Heart left ventricle (tissue), 16 donors: ENCODE measurements at regions not wholly inside any gene's neighbourhood (a gene's known extent, or its start where the extent isn't known, plus 50 kb on each side); places are given as distances from the start of the nearest gene placed in this dataset.

Experiments used
- ATAC-seq, 4 donors: fragments of 200-7000 bp; cut with Tn5 transposase; one replicate each; pipeline ENCODE4 v1.9.1; 2020 to 2022; ENCODE audit warnings: moderate library complexity in 4 of 4, mild to moderate bottlenecking in 3 of 4, moderate number of reproducible peaks in 1 of 4
- DNase-seq, 5 donors: peaks; one replicate each; pipeline ENCODE4 v3.0.0-alpha.2; 2020
- H3K27ac ChIP-seq, 12 donors: fragments of 200-600 bp; sonication (generic) in 4 of 12; one replicate each; pipeline versions ENCODE4 v1.5.0 to v1.8.0; 2016 to 2022; ENCODE audit warnings: mild to moderate bottlenecking in 2 of 12
- H3K27me3 ChIP-seq, 9 donors: fragments of 200-600 bp; sonication (generic) in 2 of 9; one replicate each; pipeline versions ENCODE4 v1.5.1 to v1.8.0; 2016 to 2022; ENCODE audit warnings: mild to moderate bottlenecking in 3 of 9
- H3K36me3 ChIP-seq, 9 donors: fragments of 200-600 bp; sonication (generic) in 2 of 9; one replicate each; pipeline versions ENCODE4 v1.5.0 to v1.8.0; 2018 to 2022; ENCODE audit warnings: mild to moderate bottlenecking in 2 of 9
- H3K4me1 ChIP-seq, 12 donors: fragments of 200-600 bp; sonication (generic) in 4 of 12; one replicate each; pipeline versions ENCODE4 v1.5.0 to v1.8.0; 2016 to 2022; ENCODE audit warnings: mild to moderate bottlenecking in 3 of 12
- H3K4me3 ChIP-seq, 12 donors: fragments of 200-600 bp; sonication (generic) in 4 of 12; one replicate each; pipeline versions ENCODE4 v1.5.0 to v1.8.0; 2017 to 2022; ENCODE audit warnings: mild to moderate bottlenecking in 9 of 12, moderate library complexity in 4 of 12
- H3K9me3 ChIP-seq, 12 donors: fragments of 200-600 bp; sonication (generic) in 4 of 12; one replicate each; pipeline versions ENCODE4 v1.5.0 to v1.8.0; 2016 to 2022; ENCODE audit warnings: mild to moderate bottlenecking in 1 of 12
- POLR2A ChIP-seq, 2 donors: fragments of 450-650 bp; IDR thresholded peaks; one replicate each; pipeline ENCODE4 v1.6.1; 2017; ENCODE audit warnings: antibody characterized with exemption in 2 of 2, mild to moderate bottlenecking in 2 of 2, moderate library complexity in 2 of 2
- WGBS, 4 donors: extraction: QIAGEN DNeasy Blood & Tissue Kit in 2 of 4; methylation state at CpG; one replicate each; pipeline versions ENCODE4 v1.1.5 to v1.1.7; 2013 to 2018; 5-methylcytosine and 5-hydroxymethylcytosine counted together
- intact Hi-C, 10 donors: fragments of 100-400 bp; cut with DNase I; formaldehyde crosslinking; loops; one replicate each; pipeline versions ENCODE4 v1.11.1 to v1.14.2; 2022
- TF ChIP-seq, protein P1 (sequence below), 12 donors: fragments of 200-600 bp; sonication (generic) in 4 of 12; IDR thresholded peaks; one replicate each; pipeline versions ENCODE4 v1.5.0 to v1.8.0; 2018 to 2022; ENCODE audit warnings: antibody characterized with exemption in 12 of 12, mild to moderate bottlenecking in 5 of 12
- donor health status: ischemic (EF 13 %, LVEDD 7.1; RV severe dilation, severe dysfunction).
- donor health status: healthy with polysubstance abuse.
- donor health status: DM: no; HTN: yes; CAD: no.
- donor health status: DM: no; HTN: no; CAD: no.
- donor health status: ischemic (EF 25% LVEDD 6.9; RV normal size, moderate dysfunction).
- donor health status: ischemic (EF 25% LVEDD 5.7; RV mildly dilated, moderate dysfunction).
- donor health status: healthy.
- donor health status: DM: yes; HTN: yes; CAD: no.
- donor health status: ischemic (EF 35%, LVEDD 5.7; RV mildly dilated, moderate dysfunction).
- donor health status: nonischemic (EF 11% LVEDD 7.7; RV severe dilation, severe dysfunction).
- donor health status: DM: yes; HTN: yes; CAD: no.
- donor health status: PGD.
- donor health status: ischemic (EF 29% LVEDD 5.4; RV normal size, mild dysfunction).
- donor health status: nonischemic (EF 23%, LVEDD 6.1; RV moderate dilation, normal function).

- H3K9me3 ChIP-seq = no peaks in the 10 kb centered on the region
- H3K4me3 ChIP-seq = no peak overlapping the region
- no peak for ATAC-seq
- WGBS, 4 donors = 81 to 90% (median 83%) methylated on average over 2 of the region's 2 CpGs
- intact Hi-C loops = loop anchor here in 1 of 10 donors (10.0 kb wide), 1 partner anchor 678 kb away; no protein-coding TSS in a partner anchor
- no peaks in the 10 kb centered on the region for H3K36me3 ChIP-seq
- peaks cover 0 to 3% (median 0%) of the 10 kb centered on the region in 9 donors for H3K27me3 ChIP-seq
- H3K27ac ChIP-seq = no peak overlapping the region
- DNase-seq = no peak
- no peaks in the 10 kb centered on the region for H3K4me1 ChIP-seq
- no peak for TF ChIP-seq POLR2A (IDR thresholded peaks at IDR 0.05)
- TF ChIP-seq, protein P1, sequence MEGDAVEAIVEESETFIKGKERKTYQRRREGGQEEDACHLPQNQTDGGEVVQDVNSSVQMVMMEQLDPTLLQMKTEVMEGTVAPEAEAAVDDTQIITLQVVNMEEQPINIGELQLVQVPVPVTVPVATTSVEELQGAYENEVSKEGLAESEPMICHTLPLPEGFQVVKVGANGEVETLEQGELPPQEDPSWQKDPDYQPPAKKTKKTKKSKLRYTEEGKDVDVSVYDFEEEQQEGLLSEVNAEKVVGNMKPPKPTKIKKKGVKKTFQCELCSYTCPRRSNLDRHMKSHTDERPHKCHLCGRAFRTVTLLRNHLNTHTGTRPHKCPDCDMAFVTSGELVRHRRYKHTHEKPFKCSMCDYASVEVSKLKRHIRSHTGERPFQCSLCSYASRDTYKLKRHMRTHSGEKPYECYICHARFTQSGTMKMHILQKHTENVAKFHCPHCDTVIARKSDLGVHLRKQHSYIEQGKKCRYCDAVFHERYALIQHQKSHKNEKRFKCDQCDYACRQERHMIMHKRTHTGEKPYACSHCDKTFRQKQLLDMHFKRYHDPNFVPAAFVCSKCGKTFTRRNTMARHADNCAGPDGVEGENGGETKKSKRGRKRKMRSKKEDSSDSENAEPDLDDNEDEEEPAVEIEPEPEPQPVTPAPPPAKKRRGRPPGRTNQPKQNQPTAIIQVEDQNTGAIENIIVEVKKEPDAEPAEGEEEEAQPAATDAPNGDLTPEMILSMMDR (IDR thresholded peaks at IDR 0.05) = no peak
Measured at GRCh38 chr10:23517155-23517554, 78.3 kb downstream of the OTUD1 start.

DNA sequence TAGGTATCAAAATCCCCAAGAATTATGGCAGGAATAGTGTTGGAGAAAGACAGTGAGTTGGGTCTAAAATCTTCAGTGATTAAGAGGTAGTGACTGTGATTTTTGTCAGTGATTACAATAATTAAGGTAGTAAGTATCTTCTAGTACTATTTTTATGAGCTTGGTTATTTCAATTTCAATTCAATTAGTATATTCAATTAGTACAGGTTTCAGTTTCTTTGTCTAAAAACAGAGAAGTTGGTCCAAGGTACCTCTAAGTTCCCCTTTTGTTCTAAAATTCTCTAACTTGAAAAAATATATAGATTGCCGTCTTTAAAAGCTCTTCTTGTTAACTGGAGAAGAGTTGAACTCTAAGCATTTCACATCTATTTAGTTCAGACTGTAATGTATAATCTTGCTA is 82.9 kb downstream of the OTUD1 start:
- TF ChIP-seq, protein P1 (IDR thresholded peaks at IDR 0.05) = no peak
- TF ChIP-seq POLR2A (IDR thresholded peaks at IDR 0.05) = no peak
- intact Hi-C loops = loop anchor here in 4 of 10 donors (10.0 kb wide), 3 partner anchors 183 to 367 kb away; no protein-coding TSS in a partner anchor
- ATAC-seq = no peak
- Histone ChIP-seq H3K27ac (no peak overlapping the region), H3K4me1 (no peaks in the 10 kb centered on the region), H3K27me3 (peaks cover 0 to 3% (median 0%) of the 10 kb centered on the region in 9 donors), H3K36me3 (no peaks in the 10 kb centered on the region), H3K4me3 (no peak overlapping the region), H3K9me3 (no peaks in the 10 kb centered on the region)
- DNase-seq = no peak
- WGBS, 4 donors = 87 to 91% (median 89%) methylated on average over 1 of the region's 1 CpG

DNA sequence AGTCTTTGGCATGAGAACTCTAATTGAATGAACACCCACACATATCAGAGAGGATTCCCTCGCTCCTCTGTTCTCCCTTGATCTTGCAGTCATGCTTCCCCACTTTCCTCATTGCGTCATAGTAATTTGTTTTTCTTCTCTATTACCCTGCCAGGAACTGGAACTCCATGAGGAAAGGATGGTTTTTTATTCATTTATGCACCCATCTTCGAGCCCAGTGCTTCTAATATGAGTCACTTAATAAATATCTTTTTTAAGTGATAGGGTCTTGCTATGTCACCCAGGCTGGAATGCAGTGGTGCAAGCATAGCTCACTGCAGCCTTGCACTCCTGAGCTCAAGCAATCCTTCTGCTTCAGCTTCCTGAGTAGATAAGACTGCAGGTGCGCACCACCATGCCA is 83.5 kb downstream of the OTUD1 start:
- Histone ChIP-seq H3K36me3 (no peaks in the 10 kb centered on the region), H3K4me3 (no peak overlapping the region), H3K4me1 (no peaks in the 10 kb centered on the region), H3K9me3 (no peaks in the 10 kb centered on the region), H3K27ac (no peak overlapping the region), H3K27me3 (peaks cover 0 to 3% (median 0%) of the 10 kb centered on the region in 9 donors)
- TF ChIP-seq POLR2A (IDR thresholded peaks at IDR 0.05) = no peak
- TF ChIP-seq, protein P1 (IDR thresholded peaks at IDR 0.05) = no peak
- DNase-seq (no peak), ATAC-seq (no peak)
- intact Hi-C loops = loop anchor here in 4 of 10 donors (10.0 kb wide), 3 partner anchors 182 to 368 kb away; no protein-coding TSS in a partner anchor
- WGBS, 4 donors = 71 to 78% (median 74%) methylated on average over 4 of the region's 4 CpGs

DNA sequence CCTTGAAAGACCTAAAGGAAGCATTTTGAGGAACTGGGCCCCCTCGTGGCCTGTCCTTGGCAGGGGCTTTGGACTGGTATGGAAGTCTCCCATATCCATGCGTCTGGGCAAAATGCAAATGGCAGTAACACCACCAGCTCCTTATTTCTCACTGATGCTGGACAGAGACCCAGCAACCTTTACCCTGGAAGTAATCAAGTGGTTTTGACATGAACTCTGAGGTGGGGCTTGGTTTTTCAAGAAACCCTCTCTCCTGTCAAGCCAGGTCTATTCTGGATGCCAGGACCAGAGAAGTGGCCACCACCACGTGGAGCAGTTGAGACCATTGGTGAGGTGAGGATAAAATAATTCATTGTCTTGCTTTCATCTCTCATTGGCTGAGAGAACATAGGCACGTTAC is 84.4 kb downstream of the OTUD1 start:
- Histone ChIP-seq H3K27ac (no peak overlapping the region), H3K4me1 (no peaks in the 10 kb centered on the region), H3K27me3 (peaks cover 0 to 3% (median 0%) of the 10 kb centered on the region in 9 donors), H3K9me3 (no peaks in the 10 kb centered on the region), H3K4me3 (no peak overlapping the region), H3K36me3 (no peaks in the 10 kb centered on the region)
- ATAC-seq (no peak), DNase-seq (no peak)
- TF ChIP-seq, protein P1 (IDR thresholded peaks at IDR 0.05) = no peak
- no peak for TF ChIP-seq POLR2A (IDR thresholded peaks at IDR 0.05)
- intact Hi-C loops = loop anchor here in 4 of 10 donors (10.0 kb wide), 3 partner anchors 182 to 368 kb away; no protein-coding TSS in a partner anchor
- 60 to 67% (median 63%) methylated on average over 4 of the region's 4 CpGs for WGBS, 4 donors
